ENCODE measurements at regions not wholly inside any gene's neighbourhood (a gene's known extent, or its start where the extent isn't known, plus 50 kb on each side); places are given as distances from the start of the nearest gene placed in this dataset.

- DNase-seq (ENCODE audit: low spot score): no peak
Observed at GRCh38 chr5:53219174-53219573, 109.6 kb upstream of the MOCS2 start.

- no peak for DNase-seq (ENCODE audit: low spot score)
Observed at GRCh38 chr5:53219610-53220009, 110.1 kb upstream of the MOCS2 start.

- DNase-seq (ENCODE audit: low spot score): no peak
Observed at GRCh38 chr5:53233645-53234405, 124.3 kb upstream of the MOCS2 start.

GRCh38 chr5:53236683-53237082, 127.1 kb upstream of the MOCS2 start:
- no peak for DNase-seq (ENCODE audit: low spot score)

GRCh38 chr5:53237876-53238275, 128.3 kb upstream of the MOCS2 start:
- no peak for DNase-seq (ENCODE audit: low spot score)

GRCh38 chr5:53239301-53239990, 129.9 kb upstream of the MOCS2 start:
- no peak for DNase-seq (ENCODE audit: low spot score)

GRCh38 chr5:53240661-53241060, 131.1 kb upstream of the MOCS2 start:
- no peak for DNase-seq (ENCODE audit: low spot score)

GRCh38 chr5:53241572-53241971, 132.0 kb upstream of the MOCS2 start:
- DNase-seq (ENCODE audit: low spot score): no peak

- no peak for DNase-seq (ENCODE audit: low spot score)
Observed at GRCh38 chr5:53243403-53243802, 133.8 kb upstream of the MOCS2 start.

- no peak for DNase-seq (ENCODE audit: low spot score)
Observed at GRCh38 chr5:53246042-53246836, 136.7 kb upstream of the MOCS2 start.

GRCh38 chr5:53249529-53250200, 140.1 kb upstream of the MOCS2 start:
- DNase-seq (ENCODE audit: low spot score): no peak

- no peak for DNase-seq (ENCODE audit: low spot score)
Observed at GRCh38 chr5:53250201-53250550, 140.6 kb upstream of the MOCS2 start.

GRCh38 chr5:53253421-53253871, 143.9 kb upstream of the MOCS2 start:
- DNase-seq (ENCODE audit: low spot score): no peak

GRCh38 chr5:53256746-53257145, 147.2 kb upstream of the MOCS2 start:
- DNase-seq (ENCODE audit: low spot score): no peak

- no peak for DNase-seq (ENCODE audit: low spot score)
Observed at GRCh38 chr5:53257806-53258373, 148.3 kb upstream of the MOCS2 start.

- DNase-seq (ENCODE audit: low spot score): no peak
Observed at GRCh38 chr5:53259176-53259575, 149.6 kb upstream of the MOCS2 start.

GRCh38 chr5:53260446-53260845, 150.9 kb upstream of the MOCS2 start:
- no peak for DNase-seq (ENCODE audit: low spot score)

- DNase-seq (ENCODE audit: low spot score): no peak
Observed at GRCh38 chr5:53261245-53261644, 151.7 kb upstream of the MOCS2 start.

GRCh38 chr5:53262348-53262970, 152.9 kb upstream of the MOCS2 start:
- peak; percentile 1 for DNase-seq (ENCODE audit: low spot score)

- no peak for DNase-seq (ENCODE audit: low spot score)
Observed at GRCh38 chr5:53263151-53263550, 153.6 kb upstream of the MOCS2 start.

GRCh38 chr5:53265043-53265442, 155.5 kb upstream of the MOCS2 start:
- no peak for DNase-seq (ENCODE audit: low spot score)

All from HuH-7 (cell line).